ENCODE measurements at regions not wholly inside any gene's neighbourhood (a gene's known extent, or its start where the extent isn't known, plus 50 kb on each side); places are given as distances from the start of the nearest gene placed in this dataset.
"Not testable (repeated sequence)": the region's sequence is repeated elsewhere in the genome, so short reads cannot be mapped to it uniquely, and the experiment has no call there.

DNA sequence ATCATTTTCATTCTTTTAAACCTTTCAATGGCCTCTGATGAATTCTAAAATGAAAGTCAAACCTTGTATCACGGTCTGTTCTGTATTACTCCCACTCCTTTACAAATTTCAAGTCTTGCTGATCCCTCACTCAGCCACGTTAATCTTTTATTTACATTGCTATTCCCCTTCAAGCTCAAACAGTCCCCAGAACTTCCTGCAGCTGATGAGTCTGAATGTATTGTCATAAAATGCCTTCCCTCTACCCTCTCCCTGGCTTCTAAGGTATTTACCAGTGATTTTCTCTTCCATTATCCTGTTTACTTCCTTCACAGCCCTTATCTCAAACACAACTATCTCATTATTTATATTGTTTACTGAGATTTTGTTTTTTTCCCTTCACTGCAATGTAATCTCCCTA lies 562.3 kb upstream of the C9orf72 start:
- Histone ChIP-seq H3K27ac (ENCODE audit: insufficient read depth, low read depth, low read length, poor library complexity, severe bottlenecking) (no peak overlapping the region), H3K36me3 (ENCODE audit: control insufficient read depth, insufficient read depth, low read length) (no peaks in the 10 kb centered on the region), H3K4me1 (ENCODE audit: control insufficient read depth, insufficient read depth, low read length) (peaks cover 8% of the 10 kb centered on the region), H3K4me3 (ENCODE audit: insufficient read depth, low read depth, low read length) (no peak overlapping the region), H3K27me3 (ENCODE audit: control insufficient read depth, insufficient read depth, low read length, poor library complexity, severe bottlenecking) (no peaks in the 10 kb centered on the region), H3K9me3 (ENCODE audit: control insufficient read depth, low read length) (no peaks in the 10 kb centered on the region)
- 52 to 59% methylated on average over 2 of the region's 2 CpGs for WGBS, 2 experiments

DNA sequence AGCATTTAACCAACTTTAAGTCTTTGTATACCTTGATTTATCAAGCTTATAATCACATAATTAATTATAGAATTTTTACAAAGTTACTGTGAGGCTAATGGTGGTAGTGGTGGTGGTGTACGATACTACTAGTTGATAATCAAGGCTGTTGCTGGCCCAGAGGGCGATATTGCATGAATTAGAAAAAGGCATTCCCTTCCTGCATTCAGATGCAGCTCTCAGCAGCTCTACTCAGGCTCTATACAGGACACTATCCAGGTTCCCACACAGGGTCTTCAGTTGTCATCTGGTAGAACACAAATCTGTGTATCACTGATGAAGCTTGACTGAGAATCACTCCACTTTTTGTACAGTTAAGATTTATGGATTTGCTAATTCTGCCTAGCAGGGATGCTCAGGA lies 562.8 kb upstream of the C9orf72 start:
- H3K9me3 ChIP-seq (ENCODE audit: control insufficient read depth, low read length) = no peaks in the 10 kb centered on the region
- H3K27me3 ChIP-seq (ENCODE audit: control insufficient read depth, insufficient read depth, low read length, poor library complexity, severe bottlenecking) = no peaks in the 10 kb centered on the region
- no peak overlapping the region for H3K27ac ChIP-seq (ENCODE audit: insufficient read depth, low read depth, low read length, poor library complexity, severe bottlenecking)
- peaks cover 8% of the 10 kb centered on the region for H3K4me1 ChIP-seq (ENCODE audit: control insufficient read depth, insufficient read depth, low read length)
- WGBS, 2 experiments = 83 to 98% methylated on average over 2 of the region's 2 CpGs
- no peaks in the 10 kb centered on the region for H3K36me3 ChIP-seq (ENCODE audit: control insufficient read depth, insufficient read depth, low read length)
- H3K4me3 ChIP-seq (ENCODE audit: insufficient read depth, low read depth, low read length) = no peak overlapping the region

DNA sequence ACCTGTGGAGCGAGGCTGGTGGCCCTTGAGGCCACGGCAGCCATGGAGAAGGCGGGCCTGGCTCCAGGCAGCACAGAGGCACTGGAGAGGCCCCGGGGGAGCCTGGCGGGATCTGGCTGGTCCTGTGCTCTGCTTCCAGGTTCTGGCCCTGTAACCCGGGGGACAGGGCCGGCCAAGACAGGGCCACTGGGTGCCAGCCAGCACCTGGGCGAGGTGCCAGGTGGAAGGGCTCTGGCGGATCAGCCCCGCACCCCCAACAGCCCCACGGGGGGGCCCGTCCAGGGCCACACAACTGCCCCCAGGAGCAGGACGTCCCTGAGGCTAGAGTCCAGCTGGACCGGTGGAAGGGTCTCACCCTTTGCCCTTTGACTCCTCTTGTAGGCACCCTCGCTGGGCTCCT lies 574.1 kb upstream of the C9orf72 start:
- not testable (repeated sequence) for H3K36me3 ChIP-seq (ENCODE audit: control insufficient read depth, insufficient read depth, low read length); H3K4me3 ChIP-seq (ENCODE audit: insufficient read depth, low read depth, low read length); H3K27me3 ChIP-seq (ENCODE audit: control insufficient read depth, insufficient read depth, low read length, poor library complexity, severe bottlenecking); H3K9me3 ChIP-seq (ENCODE audit: control insufficient read depth, low read length); H3K4me1 ChIP-seq (ENCODE audit: control insufficient read depth, insufficient read depth, low read length); H3K27ac ChIP-seq (ENCODE audit: insufficient read depth, low read depth, low read length, poor library complexity, severe bottlenecking)
- 95 to 96% methylated on average over 12 to 13 of the region's 15 CpGs for WGBS, 2 experiments

DNA sequence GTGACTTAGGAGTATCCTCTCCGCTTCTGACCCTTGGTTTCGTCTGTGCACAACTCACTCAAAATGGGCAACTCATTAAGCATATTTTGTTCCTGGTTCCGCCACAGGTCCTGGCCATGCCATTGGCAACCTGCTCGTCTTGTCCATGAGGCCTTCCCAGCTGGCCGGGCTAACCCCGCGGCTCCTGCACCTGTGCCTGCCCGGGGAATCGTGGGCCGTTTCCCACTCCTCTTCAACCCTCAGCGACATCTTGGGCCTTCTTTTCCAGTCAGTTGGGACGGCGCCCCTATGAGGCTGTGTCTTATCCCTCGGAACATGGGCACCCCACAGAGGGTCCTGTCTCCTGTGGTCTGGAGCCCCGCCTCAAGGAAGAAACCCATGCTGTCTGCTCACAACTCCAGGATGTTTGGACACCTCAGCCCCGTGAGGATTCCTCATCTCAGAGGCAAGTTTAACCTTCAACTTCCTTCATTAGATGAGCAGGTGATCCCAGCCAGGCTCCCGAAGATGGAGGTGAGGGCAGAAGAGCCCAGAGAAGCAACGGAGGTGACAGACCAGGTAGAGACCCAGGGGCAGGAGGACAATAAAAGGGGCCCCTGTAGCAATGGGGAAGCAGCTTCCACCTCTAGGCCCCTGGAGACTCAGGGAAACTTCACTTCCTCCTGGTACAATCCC lies 574.8 kb upstream of the C9orf72 start:
- H3K27ac ChIP-seq (ENCODE audit: insufficient read depth, low read depth, low read length, poor library complexity, severe bottlenecking); H3K36me3 ChIP-seq (ENCODE audit: control insufficient read depth, insufficient read depth, low read length); H3K4me3 ChIP-seq (ENCODE audit: insufficient read depth, low read depth, low read length); H3K9me3 ChIP-seq (ENCODE audit: control insufficient read depth, low read length); H3K27me3 ChIP-seq (ENCODE audit: control insufficient read depth, insufficient read depth, low read length, poor library complexity, severe bottlenecking); H3K4me1 ChIP-seq (ENCODE audit: control insufficient read depth, insufficient read depth, low read length): not testable (repeated sequence)
- 95 to 96% methylated on average over 18 of the region's 18 CpGs for WGBS, 2 experiments

DNA sequence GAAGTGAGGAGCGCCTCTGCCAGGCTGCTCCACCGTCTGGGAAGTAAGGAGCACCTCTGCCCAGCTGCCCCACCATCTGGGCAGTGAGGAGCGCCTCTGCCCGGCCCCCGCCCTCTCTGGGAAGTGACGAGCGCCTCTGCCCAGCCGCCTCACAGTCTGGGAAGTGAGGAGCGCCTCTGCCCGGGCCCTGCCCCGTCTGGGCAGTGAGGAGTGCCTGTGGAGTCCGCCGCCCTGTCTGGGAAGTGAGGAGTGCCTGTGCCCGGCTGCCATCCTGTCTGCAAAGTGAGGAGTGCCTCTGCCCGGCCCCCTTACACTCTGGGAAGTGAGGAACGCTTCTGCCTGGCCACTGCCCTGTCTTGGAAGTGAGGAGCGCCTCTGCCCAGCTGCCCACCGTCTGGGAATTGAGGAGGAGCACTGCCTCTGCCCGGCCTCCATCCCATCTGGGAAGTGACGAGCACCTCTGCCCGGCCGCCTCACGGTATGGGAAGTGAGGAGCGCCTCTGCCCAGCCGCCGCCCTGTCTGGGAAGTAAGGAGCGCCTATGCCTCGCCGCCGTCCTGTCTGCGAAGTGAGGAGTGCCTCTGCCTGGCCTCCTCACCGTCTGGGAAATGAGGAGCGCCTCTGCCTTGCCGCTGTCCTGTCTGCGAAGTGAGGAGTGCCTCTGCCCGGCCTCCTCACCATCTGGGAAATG lies 576.2 kb upstream of the C9orf72 start:
- 89 to 91% methylated on average over 36 of the region's 36 CpGs for WGBS, 2 experiments
- H3K9me3 ChIP-seq (ENCODE audit: control insufficient read depth, low read length); H3K27me3 ChIP-seq (ENCODE audit: control insufficient read depth, insufficient read depth, low read length, poor library complexity, severe bottlenecking); H3K27ac ChIP-seq (ENCODE audit: insufficient read depth, low read depth, low read length, poor library complexity, severe bottlenecking); H3K36me3 ChIP-seq (ENCODE audit: control insufficient read depth, insufficient read depth, low read length); H3K4me3 ChIP-seq (ENCODE audit: insufficient read depth, low read depth, low read length); H3K4me1 ChIP-seq (ENCODE audit: control insufficient read depth, insufficient read depth, low read length): not testable (repeated sequence)

- Histone ChIP-seq H3K4me1 (ENCODE audit: control insufficient read depth, insufficient read depth, low read length) (no peaks in the 10 kb centered on the region), H3K27ac (ENCODE audit: insufficient read depth, low read depth, low read length, poor library complexity, severe bottlenecking) (no peak overlapping the region), H3K27me3 (ENCODE audit: control insufficient read depth, insufficient read depth, low read length, poor library complexity, severe bottlenecking) (no peaks in the 10 kb centered on the region), H3K9me3 (ENCODE audit: control insufficient read depth, low read length) (no peaks in the 10 kb centered on the region), H3K4me3 (ENCODE audit: insufficient read depth, low read depth, low read length) (no peak overlapping the region), H3K36me3 (ENCODE audit: control insufficient read depth, insufficient read depth, low read length) (no peaks in the 10 kb centered on the region)
These were observed 581.8 kb upstream of the C9orf72 start for GRCh38 chr9:28155067-28155466.

DNA sequence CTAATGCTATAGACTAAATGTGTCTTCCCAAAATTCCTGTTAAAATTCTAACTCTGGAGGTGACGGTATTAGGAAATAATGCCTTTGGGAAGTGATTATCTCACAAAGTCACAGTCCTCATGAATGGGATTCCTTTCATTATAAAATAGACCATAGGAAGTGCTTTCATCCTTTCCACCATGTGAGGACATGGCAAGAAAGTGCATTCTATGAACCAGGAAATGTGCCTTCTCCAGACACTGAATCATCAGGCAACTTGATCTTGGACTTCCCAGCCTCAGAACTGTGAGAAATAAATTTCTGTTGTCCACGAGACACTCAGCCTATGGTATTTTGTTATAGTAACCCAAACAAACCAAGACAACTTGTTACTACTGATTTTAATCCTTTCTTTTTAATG lies 582.4 kb upstream of the C9orf72 start:
- Histone ChIP-seq H3K27ac (ENCODE audit: insufficient read depth, low read depth, low read length, poor library complexity, severe bottlenecking) (no peak overlapping the region), H3K9me3 (ENCODE audit: control insufficient read depth, low read length) (no peaks in the 10 kb centered on the region), H3K4me3 (ENCODE audit: insufficient read depth, low read depth, low read length) (no peak overlapping the region), H3K36me3 (ENCODE audit: control insufficient read depth, insufficient read depth, low read length) (no peaks in the 10 kb centered on the region), H3K27me3 (ENCODE audit: control insufficient read depth, insufficient read depth, low read length, poor library complexity, severe bottlenecking) (no peaks in the 10 kb centered on the region), H3K4me1 (ENCODE audit: control insufficient read depth, insufficient read depth, low read length) (no peaks in the 10 kb centered on the region)
- 88 to 92% methylated on average over 1 to 2 of the region's 2 CpGs for whole genome bisulfite sequencing, 2 experiments

DNA sequence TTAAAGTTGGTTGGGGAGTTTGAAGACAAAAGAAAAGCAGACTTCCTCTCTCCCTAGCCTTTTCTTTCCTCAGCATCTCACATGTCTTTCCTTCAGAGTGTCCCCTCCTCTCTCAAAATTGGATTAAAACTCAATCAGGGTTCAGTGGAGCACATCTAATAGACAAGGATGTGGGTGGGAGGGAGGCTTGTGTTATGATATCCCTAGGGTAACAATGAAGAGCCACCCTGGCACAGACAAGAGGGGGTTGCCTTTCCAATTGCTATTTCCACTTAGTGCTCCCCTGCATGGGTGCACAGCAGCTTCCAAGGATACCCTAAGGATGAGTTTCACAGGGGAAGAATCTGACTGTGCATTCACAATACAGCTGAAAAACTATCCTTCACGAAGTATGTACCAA lies 585.2 kb upstream of the C9orf72 start:
- no peaks in the 10 kb centered on the region for H3K27me3 ChIP-seq (ENCODE audit: control insufficient read depth, insufficient read depth, low read length, poor library complexity, severe bottlenecking)
- H3K4me1 ChIP-seq (ENCODE audit: control insufficient read depth, insufficient read depth, low read length) = no peaks in the 10 kb centered on the region
- WGBS, 2 experiments = 93 to 100% methylated on average over 1 of the region's 1 CpG
- H3K27ac ChIP-seq (ENCODE audit: insufficient read depth, low read depth, low read length, poor library complexity, severe bottlenecking) = no peak overlapping the region
- H3K4me3 ChIP-seq (ENCODE audit: insufficient read depth, low read depth, low read length) = no peak overlapping the region
- H3K36me3 ChIP-seq (ENCODE audit: control insufficient read depth, insufficient read depth, low read length) = no peaks in the 10 kb centered on the region
- H3K9me3 ChIP-seq (ENCODE audit: control insufficient read depth, low read length) = no peaks in the 10 kb centered on the region

- H3K4me1 ChIP-seq (ENCODE audit: control insufficient read depth, insufficient read depth, low read length) = no peaks in the 10 kb centered on the region
- H3K27ac ChIP-seq (ENCODE audit: insufficient read depth, low read depth, low read length, poor library complexity, severe bottlenecking) = no peak overlapping the region
- H3K9me3 ChIP-seq (ENCODE audit: control insufficient read depth, low read length) = no peaks in the 10 kb centered on the region
- no peaks in the 10 kb centered on the region for H3K36me3 ChIP-seq (ENCODE audit: control insufficient read depth, insufficient read depth, low read length)
- no peak overlapping the region for H3K4me3 ChIP-seq (ENCODE audit: insufficient read depth, low read depth, low read length)
- H3K27me3 ChIP-seq (ENCODE audit: control insufficient read depth, insufficient read depth, low read length, poor library complexity, severe bottlenecking) = no peaks in the 10 kb centered on the region
- 93 to 94% methylated on average over 3 of the region's 3 CpGs for WGBS, 2 experiments
These were observed 590.3 kb upstream of the C9orf72 start for GRCh38 chr9:28163619-28164018.

- no peaks in the 10 kb centered on the region for H3K9me3 ChIP-seq (ENCODE audit: control insufficient read depth, low read length)
- no peaks in the 10 kb centered on the region for H3K36me3 ChIP-seq (ENCODE audit: control insufficient read depth, insufficient read depth, low read length)
- 100% methylated on average over 2 of the region's 2 CpGs for WGBS, 2 experiments
- H3K4me3 ChIP-seq (ENCODE audit: insufficient read depth, low read depth, low read length) = no peak overlapping the region
- no peak overlapping the region for H3K27ac ChIP-seq (ENCODE audit: insufficient read depth, low read depth, low read length, poor library complexity, severe bottlenecking)
- H3K4me1 ChIP-seq (ENCODE audit: control insufficient read depth, insufficient read depth, low read length) = no peaks in the 10 kb centered on the region
- no peaks in the 10 kb centered on the region for H3K27me3 ChIP-seq (ENCODE audit: control insufficient read depth, insufficient read depth, low read length, poor library complexity, severe bottlenecking)
These were observed 592.9 kb upstream of the C9orf72 start for GRCh38 chr9:28166179-28166578.

All from ectodermal cell (in vitro differentiated cells).